HepG2 (cell line): ENCODE measurements at regions not wholly inside any gene's neighbourhood (a gene's known extent, or its start where the extent isn't known, plus 50 kb on each side); places are given as distances from the start of the nearest gene placed in this dataset.
A peak's percentile ranks its signal among the peaks of the same experiment; 100 is the strongest.

Experiments used
- ELF1 ChIP-seq: sonication (generic); formaldehyde crosslinking; IDR thresholded peaks from 2 replicates; pipeline ENCODE4 v1.4.0; 2020; ENCODE audit warnings: missing genetic modification reagents
- HOXA7 ChIP-seq: sonication (generic); formaldehyde crosslinking; IDR thresholded peaks from 2 replicates; pipeline ENCODE4 v1.8.1; 2022; ENCODE audit warnings: mild to moderate bottlenecking, missing genetic modification reagents, moderate library complexity
- JUNB ChIP-seq: sonication (generic); formaldehyde crosslinking; IDR thresholded peaks from 2 replicates; pipeline ENCODE4 v1.8.0; 2022; ENCODE audit warnings: missing genetic modification reagents, mild to moderate bottlenecking, borderline replicate concordance
- SOX5 ChIP-seq: IDR thresholded peaks from 2 replicates; pipeline ENCODE4 v1.6.1; 2016; ENCODE audit warnings: borderline replicate concordance
- SRSF4 ChIP-seq: fragments of 200-400 bp; formaldehyde crosslinking; IDR thresholded peaks from one replicate; pipeline ENCODE4 v1.6.1; 2018; ENCODE audit warnings: mild to moderate bottlenecking, low read depth, low read length, moderate library complexity; ENCODE audit not compliant: poor library complexity, severe bottlenecking
- TCF7L2 ChIP-seq: IDR thresholded peaks from 2 replicates; pipeline ENCODE4 v1.6.1; 2011; ENCODE audit warnings: mild to moderate bottlenecking, low read depth, low read length, moderate library complexity
- TEF ChIP-seq: sonication (generic); formaldehyde crosslinking; IDR thresholded peaks from 2 replicates; pipeline ENCODE4 v1.5.0; 2020; ENCODE audit warnings: missing genetic modification reagents
- TRIM22 ChIP-seq: fragments of 450-650 bp; IDR thresholded peaks from 2 replicates; pipeline ENCODE4 v1.6.1; 2017
- ZBTB2 ChIP-seq: sonication (generic); formaldehyde crosslinking; IDR thresholded peaks from 2 replicates; pipeline ENCODE4 v1.8.0; 2022; ENCODE audit warnings: low read depth, missing genetic modification reagents
- ZMYM2 ChIP-seq: sonication (generic); formaldehyde crosslinking; IDR thresholded peaks from 2 replicates; pipeline ENCODE4 v1.8.0; 2022; ENCODE audit warnings: mild to moderate bottlenecking, missing genetic modification reagents
- ZNF12 ChIP-seq: sonication (generic); formaldehyde crosslinking; IDR thresholded peaks from 2 replicates; pipeline ENCODE4 v1.5.0; 2020; ENCODE audit warnings: missing genetic modification reagents
- ZNF253 ChIP-seq: sonication (generic); formaldehyde crosslinking; IDR thresholded peaks from 2 replicates; pipeline ENCODE4 v1.8.0; 2022; ENCODE audit warnings: mild to moderate bottlenecking, missing genetic modification reagents, borderline replicate concordance
- ZNF276 ChIP-seq: sonication (generic); formaldehyde crosslinking; IDR thresholded peaks from 2 replicates; pipeline ENCODE4 v1.4.0; 2020; ENCODE audit warnings: mild to moderate bottlenecking, low read depth, missing genetic modification reagents
- ZNF317 ChIP-seq: sonication (generic); formaldehyde crosslinking; IDR thresholded peaks from 2 replicates; pipeline ENCODE4 v1.5.0; 2020; ENCODE audit warnings: mild to moderate bottlenecking, missing genetic modification reagents
- ZNF335 ChIP-seq: sonication (generic); formaldehyde crosslinking; IDR thresholded peaks from 2 replicates; pipeline ENCODE4 v1.4.0; 2020; ENCODE audit warnings: missing genetic modification reagents
- ZNF44 ChIP-seq: sonication (generic); formaldehyde crosslinking; IDR thresholded peaks from 2 replicates; pipeline ENCODE4 v1.5.1; 2020; ENCODE audit warnings: mild to moderate bottlenecking, missing genetic modification reagents
- ZNF512 ChIP-seq: sonication (generic); formaldehyde crosslinking; IDR thresholded peaks from 2 replicates; pipeline ENCODE4 v1.4.0; 2020; ENCODE audit warnings: mild to moderate bottlenecking, missing genetic modification reagents
- ZNF547 ChIP-seq: sonication (generic); formaldehyde crosslinking; IDR thresholded peaks from 2 replicates; pipeline ENCODE4 v1.5.1; 2020; ENCODE audit warnings: mild to moderate bottlenecking, missing genetic modification reagents
- ZNF549 ChIP-seq: sonication (generic); formaldehyde crosslinking; IDR thresholded peaks from 2 replicates; pipeline ENCODE4 v1.5.0; 2020; ENCODE audit warnings: missing genetic modification reagents
- ZNF607 ChIP-seq: sonication (generic); formaldehyde crosslinking; IDR thresholded peaks from 2 replicates; pipeline ENCODE4 v1.5.1; 2020; ENCODE audit warnings: missing genetic modification reagents, mild to moderate bottlenecking, borderline replicate concordance
- ZNF841 ChIP-seq: sonication (generic); formaldehyde crosslinking; IDR thresholded peaks from 2 replicates; pipeline ENCODE4 v1.8.1; 2023; ENCODE audit warnings: missing genetic modification reagents, borderline replicate concordance
- ZSCAN21 ChIP-seq: sonication (generic); formaldehyde crosslinking; IDR thresholded peaks from 2 replicates; pipeline ENCODE4 v1.8.0; 2022; ENCODE audit warnings: mild to moderate bottlenecking, missing genetic modification reagents, moderate library complexity, borderline replicate concordance
- ZXDC ChIP-seq: sonication (generic); formaldehyde crosslinking; IDR thresholded peaks from 2 replicates; pipeline ENCODE4 v1.5.0; 2020; ENCODE audit warnings: mild to moderate bottlenecking, missing genetic modification reagents

GRCh38 chr17:72340836-72341235 is 220.0 kb downstream of the SOX9 start (continued):
- no peak for TF ChIP-seq JUNB
- TF ChIP-seq ZBTB2 (CRISPR knock-in tag), result no peak
- no peak for TF ChIP-seq TRIM22
- no peak for TF ChIP-seq TEF
- TF ChIP-seq TCF7L2, result no peak
- no peak for TF ChIP-seq ZNF547 (CRISPR knock-in tag)
- no peak for TF ChIP-seq ZNF607
- TF ChIP-seq ZXDC (CRISPR knock-in tag), result no peak
- no peak for TF ChIP-seq SRSF4
- TF ChIP-seq ZNF276 (CRISPR knock-in tag), result no peak
- TF ChIP-seq ZNF12, result no peak
- no peak for TF ChIP-seq ELF1 (CRISPR knock-in tag)
- no peak for TF ChIP-seq SOX5
- TF ChIP-seq ZNF512, result no peak
- no peak for TF ChIP-seq ZNF335 (CRISPR knock-in tag)
- TF ChIP-seq ZSCAN21 (CRISPR knock-in tag), result no peak
- no peak for TF ChIP-seq ZMYM2
- no peak for TF ChIP-seq ZNF841
- no peak for TF ChIP-seq ZNF44 (CRISPR knock-in tag)
- TF ChIP-seq ZNF253 (CRISPR knock-in tag), result no peak
- no peak for TF ChIP-seq HOXA7 (CRISPR knock-in tag)
- TF ChIP-seq ZNF549 (CRISPR knock-in tag), result no peak
- peak; percentile 50; the same call in 1 of the 2 replicates for TF ChIP-seq ZNF317 (CRISPR knock-in tag)
